ENCODE measurements at regions not wholly inside any gene's neighbourhood (a gene's known extent, or its start where the extent isn't known, plus 50 kb on each side); places are given as distances from the start of the nearest gene placed in this dataset.

DNA sequence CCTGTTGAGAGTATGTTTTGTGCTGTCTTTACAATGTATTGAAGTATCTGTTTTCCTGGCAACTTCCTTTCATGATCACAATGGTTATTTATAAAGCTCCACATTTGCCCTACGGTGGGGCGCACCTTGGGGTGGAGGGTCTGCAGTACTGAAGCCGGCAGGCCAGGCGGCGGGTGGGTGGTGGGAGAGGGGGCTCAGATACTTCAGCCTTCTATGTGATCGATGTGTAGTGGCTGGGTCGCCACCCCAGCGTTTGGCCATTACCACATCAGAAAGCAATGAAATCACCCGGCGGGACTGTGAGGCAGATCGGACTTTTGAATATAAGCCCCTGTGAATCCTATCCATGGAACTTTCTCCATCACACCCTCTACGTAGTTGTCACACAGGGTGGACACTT, 196.6 kb downstream of the FOXL1 start:
- no peaks in the 10 kb centered on the region for H3K9me3 ChIP-seq
- TF ChIP-seq, protein P1, sequence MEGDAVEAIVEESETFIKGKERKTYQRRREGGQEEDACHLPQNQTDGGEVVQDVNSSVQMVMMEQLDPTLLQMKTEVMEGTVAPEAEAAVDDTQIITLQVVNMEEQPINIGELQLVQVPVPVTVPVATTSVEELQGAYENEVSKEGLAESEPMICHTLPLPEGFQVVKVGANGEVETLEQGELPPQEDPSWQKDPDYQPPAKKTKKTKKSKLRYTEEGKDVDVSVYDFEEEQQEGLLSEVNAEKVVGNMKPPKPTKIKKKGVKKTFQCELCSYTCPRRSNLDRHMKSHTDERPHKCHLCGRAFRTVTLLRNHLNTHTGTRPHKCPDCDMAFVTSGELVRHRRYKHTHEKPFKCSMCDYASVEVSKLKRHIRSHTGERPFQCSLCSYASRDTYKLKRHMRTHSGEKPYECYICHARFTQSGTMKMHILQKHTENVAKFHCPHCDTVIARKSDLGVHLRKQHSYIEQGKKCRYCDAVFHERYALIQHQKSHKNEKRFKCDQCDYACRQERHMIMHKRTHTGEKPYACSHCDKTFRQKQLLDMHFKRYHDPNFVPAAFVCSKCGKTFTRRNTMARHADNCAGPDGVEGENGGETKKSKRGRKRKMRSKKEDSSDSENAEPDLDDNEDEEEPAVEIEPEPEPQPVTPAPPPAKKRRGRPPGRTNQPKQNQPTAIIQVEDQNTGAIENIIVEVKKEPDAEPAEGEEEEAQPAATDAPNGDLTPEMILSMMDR (IDR thresholded peaks at IDR 0.05), result no peak
- no peaks in the 10 kb centered on the region for H3K36me3 ChIP-seq
- H3K4me3 ChIP-seq (ENCODE audit: low read depth in 1 of 2, low read length in 1 of 2), result no peak overlapping the region
- H3K27ac ChIP-seq, result no peak overlapping the region
- peaks cover 51% of the 10 kb centered on the region for H3K27me3 ChIP-seq
- H3K4me1 ChIP-seq (ENCODE audit: control insufficient read depth in 1 of 2, insufficient read depth in 1 of 2, low read depth in 1 of 2, low read length in 1 of 2), result no peaks in the 10 kb centered on the region

DNA sequence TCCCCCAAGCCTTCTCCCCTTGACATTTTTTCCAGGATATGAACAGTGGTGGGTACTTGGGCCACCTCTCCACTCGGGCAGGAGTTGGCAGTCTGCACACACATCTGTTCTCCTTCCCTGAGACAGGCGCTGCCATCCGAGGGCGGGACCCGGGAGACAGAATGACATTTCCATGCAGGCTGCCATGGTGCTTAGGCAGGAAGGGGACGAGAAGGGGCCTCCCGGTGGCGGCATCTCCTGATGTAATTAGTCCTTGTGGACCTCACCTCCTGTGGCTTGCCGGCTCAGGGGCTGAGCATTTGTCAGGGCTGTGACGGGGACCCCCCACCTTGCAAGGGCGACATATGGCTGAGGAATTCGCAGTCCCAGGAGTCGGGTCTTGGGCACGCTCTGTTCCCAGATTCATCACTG, 197.2 kb downstream of the FOXL1 start:
- Histone ChIP-seq H3K27ac (no peak overlapping the region), H3K9me3 (no peaks in the 10 kb centered on the region), H3K4me3 (ENCODE audit: low read depth in 1 of 2, low read length in 1 of 2) (no peak overlapping the region), H3K4me1 (ENCODE audit: control insufficient read depth in 1 of 2, insufficient read depth in 1 of 2, low read depth in 1 of 2, low read length in 1 of 2) (no peaks in the 10 kb centered on the region), H3K27me3 (peaks cover 48% of the 10 kb centered on the region), H3K36me3 (no peaks in the 10 kb centered on the region)
- TF ChIP-seq, protein P1 (IDR thresholded peaks at IDR 0.05), result no peak

DNA sequence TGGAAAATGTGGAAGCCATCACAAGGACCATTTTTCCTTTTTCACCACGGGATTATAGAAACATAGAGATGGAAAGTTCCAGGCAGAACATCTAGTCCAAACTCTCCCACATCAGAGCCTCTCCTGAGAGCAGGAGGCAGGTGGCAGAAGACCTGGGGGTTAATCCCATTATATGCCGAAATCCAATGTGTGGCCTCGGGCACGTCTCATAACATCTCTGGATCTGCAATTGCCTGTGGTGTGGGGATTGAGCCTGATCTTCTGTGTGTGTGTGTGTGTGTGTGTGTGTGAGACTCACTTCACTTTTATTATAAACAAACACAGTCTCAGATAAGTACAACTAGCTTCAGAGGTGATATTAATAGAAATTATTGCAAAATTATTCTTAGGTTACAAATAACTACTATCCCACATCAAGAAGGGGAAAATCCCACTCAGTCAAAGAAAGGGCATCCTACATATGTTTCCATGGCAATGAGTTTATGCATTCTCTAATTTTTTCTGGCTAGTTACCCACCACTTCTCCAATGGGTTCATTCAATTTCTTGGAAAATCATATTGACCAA, 199.1 kb downstream of the FOXL1 start:
- H3K4me3 ChIP-seq (ENCODE audit: low read depth in 1 of 2, low read length in 1 of 2), result no peak overlapping the region
- H3K9me3 ChIP-seq, result no peaks in the 10 kb centered on the region
- no peak overlapping the region for H3K27ac ChIP-seq
- TF ChIP-seq, protein P1 (IDR thresholded peaks at IDR 0.05), result no peak
- no peaks in the 10 kb centered on the region for H3K36me3 ChIP-seq
- peaks cover 41% of the 10 kb centered on the region for H3K27me3 ChIP-seq
- no peaks in the 10 kb centered on the region for H3K4me1 ChIP-seq (ENCODE audit: control insufficient read depth in 1 of 2, insufficient read depth in 1 of 2, low read depth in 1 of 2, low read length in 1 of 2)

DNA sequence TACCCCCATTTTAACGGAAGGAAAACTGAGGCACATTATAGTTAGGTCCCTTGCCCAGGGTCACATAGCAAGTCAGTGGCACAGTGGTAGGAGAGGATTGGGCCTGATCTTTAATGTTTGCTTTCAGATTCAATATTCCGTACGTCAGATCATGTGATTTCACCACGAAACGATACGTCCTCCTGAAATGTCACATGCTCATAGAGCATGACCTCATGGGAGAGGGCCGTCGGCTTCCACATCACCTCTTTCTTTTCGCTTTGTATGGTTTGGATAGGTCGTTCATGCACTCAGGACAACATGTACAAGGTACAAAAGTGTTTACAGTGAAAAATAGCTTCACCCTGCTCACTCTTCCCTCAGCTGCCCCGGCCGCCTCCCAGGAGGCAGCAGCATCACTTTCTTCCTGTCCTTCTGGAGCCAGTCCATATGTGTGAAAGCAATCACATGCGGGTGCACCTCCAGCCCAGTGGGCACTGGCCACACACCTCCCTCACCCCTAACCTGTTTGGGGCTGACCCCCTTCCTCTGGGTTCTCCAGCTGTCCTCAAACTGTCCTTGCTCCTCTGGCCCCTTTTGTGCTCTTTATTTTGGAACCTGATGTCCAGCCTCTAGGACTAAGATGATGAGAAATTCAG, 199.9 kb downstream of the FOXL1 start:
- Histone ChIP-seq H3K9me3 (no peaks in the 10 kb centered on the region), H3K36me3 (no peaks in the 10 kb centered on the region), H3K27me3 (peaks cover 41% of the 10 kb centered on the region), H3K27ac (no peak overlapping the region), H3K4me1 (ENCODE audit: control insufficient read depth in 1 of 2, insufficient read depth in 1 of 2, low read depth in 1 of 2, low read length in 1 of 2) (no peaks in the 10 kb centered on the region), H3K4me3 (ENCODE audit: low read depth in 1 of 2, low read length in 1 of 2) (no peak overlapping the region)
- TF ChIP-seq, protein P1 (IDR thresholded peaks at IDR 0.05), result no peak

DNA sequence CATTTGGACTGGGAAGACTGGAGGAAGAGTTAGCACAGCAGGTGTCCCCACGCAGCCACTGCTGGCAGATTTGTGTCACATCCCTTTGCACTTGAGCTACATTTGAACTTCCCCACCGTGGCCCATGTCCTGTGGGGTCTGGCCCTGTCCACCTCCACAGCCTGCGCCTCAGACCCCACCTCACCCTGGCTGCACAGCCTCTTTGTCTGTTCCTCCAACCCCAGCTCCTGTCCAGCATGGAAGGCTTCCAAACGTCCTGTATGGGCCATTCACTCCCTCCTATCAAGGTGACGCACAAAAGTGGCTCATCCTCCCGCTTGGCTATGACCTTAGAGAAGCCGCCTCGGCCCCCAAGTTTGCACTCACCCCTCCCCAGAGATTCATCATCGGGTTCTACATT, 200.6 kb downstream of the FOXL1 start:
- H3K36me3 ChIP-seq, result no peaks in the 10 kb centered on the region
- H3K9me3 ChIP-seq, result no peaks in the 10 kb centered on the region
- H3K4me1 ChIP-seq (ENCODE audit: control insufficient read depth in 1 of 2, insufficient read depth in 1 of 2, low read depth in 1 of 2, low read length in 1 of 2), result no peaks in the 10 kb centered on the region
- H3K27me3 ChIP-seq, result peaks cover 41% of the 10 kb centered on the region
- H3K27ac ChIP-seq, result no peak overlapping the region
- no peak overlapping the region for H3K4me3 ChIP-seq (ENCODE audit: low read depth in 1 of 2, low read length in 1 of 2)
- TF ChIP-seq, protein P1 (IDR thresholded peaks at IDR 0.05), result no peak

Data from neutrophil (primary cell).